GM23338 (cell line): ENCODE measurements at regions not wholly inside any gene's neighbourhood (a gene's known extent, or its start where the extent isn't known, plus 50 kb on each side); places are given as distances from the start of the nearest gene placed in this dataset.

ENCODE experiments used
- ATAC-seq: fragments of 200-7000 bp; cut with Tn5 transposase; 3 replicates; pipeline ENCODE4 v1.9.1; 2020
- DNase-seq: peaks from one replicate; pipeline ENCODE4 v3.0.0-alpha.2; 2015; ENCODE audit warnings: low spot score
- H2AFZ ChIP-seq: fragments of 200-600 bp; sonication (generic); 2 replicates; pipeline ENCODE4 v1.8.0; 2016; ENCODE audit warnings: antibody characterized with exemption, mild to moderate bottlenecking, moderate library complexity
- H3F3A ChIP-seq: fragments of 200-600 bp; sonication (generic); replicated peaks from 2 replicates; pipeline ENCODE4 v1.8.0; 2017; ENCODE audit warnings: antibody characterized with exemption, mixed run types, low read depth
- H3K27ac ChIP-seq: fragments of 200-600 bp; sonication (generic); 2 replicates; pipeline ENCODE4 v1.6.1; 2016; ENCODE audit warnings: low read depth
- H3K27me3 ChIP-seq: fragments of 200-600 bp; sonication (generic); 2 replicates; pipeline ENCODE4 v1.8.0; 2016; ENCODE audit warnings: mild to moderate bottlenecking, mixed run types, moderate library complexity; ENCODE audit not compliant: insufficient read depth
- H3K36me3 ChIP-seq: fragments of 200-600 bp; sonication (generic); 2 replicates; pipeline ENCODE4 v1.8.0; 2016; ENCODE audit warnings: mild to moderate bottlenecking; ENCODE audit not compliant: insufficient read depth
- H3K4me1 ChIP-seq: fragments of 200-600 bp; sonication (generic); 2 replicates; pipeline ENCODE4 v1.8.0; 2016; ENCODE audit warnings: mild to moderate bottlenecking, moderate library complexity; ENCODE audit not compliant: insufficient read depth
- H3K4me2 ChIP-seq: fragments of 200-600 bp; sonication (generic); 2 replicates; pipeline ENCODE4 v1.7.1; 2017; ENCODE audit warnings: mixed run types
- H3K4me3 ChIP-seq: fragments of 200-600 bp; sonication (generic); 2 replicates; pipeline ENCODE4 v1.6.1; 2016; ENCODE audit warnings: mixed run types
- H3K79me2 ChIP-seq: fragments of 200-600 bp; sonication (generic); replicated peaks from 2 replicates; pipeline ENCODE4 v1.8.0; 2017; ENCODE audit warnings: mild to moderate bottlenecking; ENCODE audit not compliant: insufficient read depth
- H3K9me2 ChIP-seq: fragments of 200-600 bp; sonication (generic); 2 replicates; pipeline ENCODE4 v1.8.0; 2017; ENCODE audit not compliant: insufficient read depth
- H4K20me1 ChIP-seq: fragments of 200-600 bp; sonication (generic); replicated peaks from 2 replicates; pipeline ENCODE4 v1.8.0; 2017; ENCODE audit warnings: mild to moderate bottlenecking; ENCODE audit not compliant: insufficient read depth
- H3K27ac Mint-ChIP-seq: 2 replicates; pipeline ENCODE4 v1.8.0; 2020; ENCODE audit warnings: inconsistent platforms, mild to moderate bottlenecking, moderate library complexity, mixed read lengths
- H3K27me3 Mint-ChIP-seq: 3 replicates; pipeline ENCODE4 v1.8.0; 2022; ENCODE audit warnings: low read depth, mild to moderate bottlenecking, moderate library complexity, mixed read lengths, inconsistent platforms; ENCODE audit not compliant: insufficient read depth, poor library complexity
- H3K36me3 Mint-ChIP-seq: 3 replicates; pipeline ENCODE4 v1.8.0; 2021; ENCODE audit warnings: low read depth, mild to moderate bottlenecking, inconsistent platforms, moderate library complexity, mixed read lengths
- H3K4me1 Mint-ChIP-seq: 3 replicates; pipeline ENCODE4 v1.8.0; 2020; ENCODE audit warnings: mild to moderate bottlenecking, inconsistent platforms, mixed read lengths
- H3K4me3 Mint-ChIP-seq: 3 replicates; pipeline ENCODE4 v1.8.0; 2021; ENCODE audit warnings: moderate library complexity, mild to moderate bottlenecking, inconsistent platforms, mixed read lengths
- H3K9me3 Mint-ChIP-seq: 3 replicates; pipeline ENCODE4 v1.8.0; 2020; ENCODE audit warnings: moderate library complexity, mild to moderate bottlenecking, inconsistent platforms, mixed read lengths
- CREB1 ChIP-seq: fragments of 250-450 bp; sonication (Bioruptor Pico); IDR thresholded peaks from 2 replicates; pipeline ENCODE4 v1.5.0; 2020; ENCODE audit warnings: low read depth, mild to moderate bottlenecking, moderate library complexity
- CTCF ChIP-seq, 2 experiments: fragments of 200-600 bp in 1 of 2; sonication (generic) in 1 of 2; conservative IDR thresholded peaks; 2 replicates each; pipeline versions ENCODE4 v1.5.1 to v1.6.1; 2016 to 2017; ENCODE audit warnings: antibody characterized with exemption in 2 of 2, low read depth in 2 of 2, mild to moderate bottlenecking in 2 of 2, moderate library complexity in 1 of 2
- ETS1 ChIP-seq: IDR thresholded peaks from 2 replicates; pipeline ENCODE4 v1.6.1; 2016; ENCODE audit warnings: antibody characterized with exemption
- EZH2 ChIP-seq: fragments of 200-600 bp; sonication (generic); IDR thresholded peaks from one replicate; pipeline ENCODE4 v1.8.0; 2017; ENCODE audit warnings: antibody characterized with exemption, mild to moderate bottlenecking, low read depth; ENCODE audit not compliant: unreplicated experiment
- EZH2phosphoT487 ChIP-seq: fragments of 200-600 bp; sonication (generic); IDR thresholded peaks from one replicate; pipeline ENCODE4 v1.8.1; 2018; ENCODE audit warnings: antibody characterized with exemption; ENCODE audit not compliant: unreplicated experiment
- JUNB ChIP-seq: IDR thresholded peaks from one replicate; pipeline ENCODE4 v1.6.1; 2016; ENCODE audit warnings: antibody characterized with exemption; ENCODE audit not compliant: unreplicated experiment
- NANOG ChIP-seq: IDR thresholded peaks from 2 replicates; pipeline ENCODE4 v1.6.1; 2016; ENCODE audit warnings: antibody characterized with exemption, borderline replicate concordance
- POLR2AphosphoS5 ChIP-seq: IDR thresholded peaks from 2 replicates; pipeline ENCODE4 v1.6.1; 2016; ENCODE audit warnings: antibody characterized with exemption, low read depth
- REST ChIP-seq: IDR thresholded peaks from one replicate; pipeline ENCODE4 v1.6.1; 2018; ENCODE audit warnings: antibody characterized with exemption; ENCODE audit not compliant: unreplicated experiment
- STAT1 ChIP-seq: IDR thresholded peaks from one replicate; pipeline ENCODE4 v1.6.1; 2016; ENCODE audit warnings: antibody characterized with exemption; ENCODE audit not compliant: unreplicated experiment
- ZNF114 ChIP-seq: fragments of 250-450 bp; sonication (Bioruptor Pico); IDR thresholded peaks from 2 replicates; pipeline ENCODE4 v1.5.0; 2020; ENCODE audit warnings: mild to moderate bottlenecking, moderate library complexity
- ZNF331 ChIP-seq: fragments of 250-450 bp; sonication (Bioruptor Pico); IDR thresholded peaks from 2 replicates; pipeline ENCODE4 v1.5.0; 2020; ENCODE audit warnings: low read depth, mild to moderate bottlenecking, moderate library complexity
- ZNF462 ChIP-seq: fragments of 250-450 bp; sonication (Bioruptor Pico); IDR thresholded peaks from 2 replicates; pipeline ENCODE4 v1.5.0; 2020; ENCODE audit warnings: mild to moderate bottlenecking, moderate library complexity

- no peak overlapping the region for H2AFZ ChIP-seq
- H3K4me1 ChIP-seq: no peaks in the 10 kb centered on the region
- TF ChIP-seq ZNF331: no peak
- no peak for TF ChIP-seq JUNB
- no peak for TF ChIP-seq EZH2
- TF ChIP-seq STAT1: no peak
- no peak for TF ChIP-seq NANOG
- no peak for TF ChIP-seq EZH2phosphoT487
- no peak for TF ChIP-seq CTCF (conservative IDR thresholded peaks at IDR 0.05; ENCODE audit: low read depth in 2 of 2)
- TF ChIP-seq REST: no peak
- no peak for TF ChIP-seq CREB1 (CRISPR knock-in tag)
- no peak for TF ChIP-seq ETS1
- TF ChIP-seq ZNF462: no peak
- no peak for TF ChIP-seq POLR2AphosphoS5
- TF ChIP-seq ZNF114 (CRISPR knock-in tag): no peak
- DNase-seq (no peak), ATAC-seq (no peak)
- no peaks in the 10 kb centered on the region for H4K20me1 ChIP-seq
- no peaks in the 10 kb centered on the region for H3K9me2 ChIP-seq
- H3K27me3 Mint-ChIP-seq: peaks cover 3% of the 10 kb centered on the region
- no peaks in the 10 kb centered on the region for H3K27me3 ChIP-seq
- no peaks in the 10 kb centered on the region; the same call in 2 of the 3 replicates for H3K36me3 Mint-ChIP-seq
- no peak overlapping the region for H3K4me2 ChIP-seq
- no peaks in the 10 kb centered on the region for H3F3A ChIP-seq
- H3K27ac ChIP-seq: no peak overlapping the region
- no peaks in the 10 kb centered on the region for H3K79me2 ChIP-seq
- no peak overlapping the region for H3K27ac Mint-ChIP-seq
- no peaks in the 10 kb centered on the region for H3K36me3 ChIP-seq
- no peaks in the 10 kb centered on the region for H3K4me1 Mint-ChIP-seq
- H3K9me3 Mint-ChIP-seq: peaks cover under 1% of the 10 kb centered on the region; the same call in 1 of the 3 replicates
- H3K4me3 ChIP-seq: no peak overlapping the region
- H3K4me3 Mint-ChIP-seq: no peak overlapping the region
Measured at GRCh38 chr16:17866996-17867395, 396.2 kb upstream of the XYLT1 start.
